Caco-2 (cell line): ENCODE measurements at regions not wholly inside any gene's neighbourhood (a gene's known extent, or its start where the extent isn't known, plus 50 kb on each side); places are given as distances from the start of the nearest gene placed in this dataset.
A peak's percentile ranks its signal among the peaks of the same experiment; 100 is the strongest.

ENCODE experiments used
- BruUV-seq: library from RNA; stranded (reverse); fragments of 400-500 nt; replicated peaks from 2 replicates; lab custom pipeline; 2021; lab: Mats Ljungman, UMichigan
- CTCF ChIA-PET: fragments of 300-600 bp; sonication (Branson Sonifier 250); formaldehyde crosslinking; loops from one replicate; lab custom pipeline; 2022; ENCODE audit warnings: antibody characterized with exemption; lab: Charles Lee
- POLR2A ChIA-PET: fragments of 300-600 bp; sonication (Branson Sonifier 250); formaldehyde crosslinking; loops from one replicate; lab custom pipeline; 2022; ENCODE audit warnings: antibody characterized with exemption; lab: Charles Lee
- DNase-seq, 2 experiments: peaks; one replicate each; pipeline versions ENCODE4 v3.0.0 to v3.0.0-alpha.2; 2020 to 2022
- H3K27me3 ChIP-seq: replicated peaks from 2 replicates; pipeline ENCODE4 v1.6.0; 2011; ENCODE audit warnings: low read length; ENCODE audit not compliant: control insufficient read depth, insufficient read depth
- H3K36me3 ChIP-seq: 2 replicates; pipeline ENCODE4 v1.5.1; 2011; ENCODE audit warnings: low read length; ENCODE audit not compliant: control insufficient read depth, insufficient read depth
- H3K4me1 ChIP-seq: fragments of 250-450 bp; sonication (Bioruptor Pico); 2 replicates; pipeline ENCODE4 v1.5.1; 2020; ENCODE audit warnings: mild to moderate bottlenecking
- H3K4me3 ChIP-seq: 2 replicates; pipeline ENCODE4 v1.5.1; 2011; ENCODE audit warnings: low read depth, mild to moderate bottlenecking, control low read depth, low read length
- H3K9me3 ChIP-seq: fragments of 250-450 bp; sonication (Bioruptor Pico); 2 replicates; pipeline ENCODE4 v1.5.1; 2020; ENCODE audit warnings: mild to moderate bottlenecking, moderate library complexity
- H3K27ac Mint-ChIP-seq: one replicate; pipeline ENCODE4 v1.8.0; 2022; ENCODE audit warnings: mixed read lengths; ENCODE audit not compliant: unreplicated experiment
- H3K27me3 Mint-ChIP-seq: one replicate; pipeline ENCODE4 v1.8.0; 2022; ENCODE audit warnings: mixed read lengths; ENCODE audit not compliant: insufficient read depth, unreplicated experiment
- H3K36me3 Mint-ChIP-seq: one replicate; pipeline ENCODE4 v1.8.0; 2022; ENCODE audit warnings: mild to moderate bottlenecking, mixed read lengths; ENCODE audit not compliant: insufficient read depth, unreplicated experiment
- H3K4me1 Mint-ChIP-seq: one replicate; pipeline ENCODE4 v1.8.0; 2022; ENCODE audit warnings: low read depth, mixed read lengths; ENCODE audit not compliant: unreplicated experiment
- H3K4me3 Mint-ChIP-seq: one replicate; pipeline ENCODE4 v1.8.0; 2022; ENCODE audit warnings: mild to moderate bottlenecking, moderate library complexity, mixed read lengths; ENCODE audit not compliant: unreplicated experiment
- H3K9me3 Mint-ChIP-seq: one replicate; pipeline ENCODE4 v1.8.0; 2022; ENCODE audit warnings: mixed read lengths; ENCODE audit not compliant: unreplicated experiment
- intact Hi-C: fragments of 100-400 bp; cut with micrococcal nuclease; formaldehyde crosslinking; loops from one replicate; pipeline ENCODE4 v1.10.0; 2022; ENCODE audit not compliant: unreplicated experiment
- TF ChIP-seq, protein P1 (sequence below), 2 experiments: fragments of 200-600 bp in 1 of 2; IDR thresholded peaks; 1 replicate in 1 of 2; 2 replicates in 1 of 2; pipeline versions ENCODE4 v1.5.1 to v1.8.0; 2011 to 2022; ENCODE audit warnings: antibody characterized with exemption in 1 of 2, control low read depth in 1 of 2, inconsistent platforms in 1 of 2, low read depth in 1 of 2, low read length in 1 of 2, mild to moderate bottlenecking in 1 of 2, moderate library complexity in 1 of 2; ENCODE audit not compliant: insufficient read depth in 1 of 2, severe bottlenecking in 1 of 2, unreplicated experiment in 1 of 2

DNA sequence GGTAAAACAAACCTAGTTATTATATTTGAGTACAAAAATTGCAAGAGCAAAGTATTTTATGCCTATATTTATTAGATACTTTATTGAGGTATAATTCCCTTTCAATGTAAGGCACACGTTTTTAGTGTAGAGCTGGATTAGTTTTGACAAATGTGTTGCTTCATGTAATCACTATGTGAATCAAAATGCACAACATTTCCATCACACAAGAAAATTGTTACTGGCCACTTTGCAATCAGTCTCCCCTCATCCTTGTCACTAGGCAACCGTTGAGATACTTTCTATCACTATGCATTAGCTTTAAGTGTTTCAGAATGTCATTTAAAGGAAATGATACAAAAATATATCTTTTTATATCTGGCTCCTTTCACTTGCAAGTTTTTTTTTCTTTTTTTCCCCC is 531.0 kb downstream of the CCER1 start:
- intact Hi-C loops = no loop called here
- Mint-ChIP-seq H3K4me1 (no peaks in the 10 kb centered on the region), H3K27ac (no peak overlapping the region), H3K27me3 (no peaks in the 10 kb centered on the region), H3K4me3 (no peak overlapping the region), H3K9me3 (no peaks in the 10 kb centered on the region), H3K36me3 (no peaks in the 10 kb centered on the region)
- Histone ChIP-seq H3K4me1 (no peaks in the 10 kb centered on the region), H3K27me3 (no peaks in the 10 kb centered on the region), H3K4me3 (no peak overlapping the region), H3K9me3 (no peaks in the 10 kb centered on the region), H3K36me3 (no peaks in the 10 kb centered on the region)
- ChIA-PET CTCF (no interaction called here), POLR2A (no interaction called here)
- no peak for DNase-seq
- TF ChIP-seq, protein P1, sequence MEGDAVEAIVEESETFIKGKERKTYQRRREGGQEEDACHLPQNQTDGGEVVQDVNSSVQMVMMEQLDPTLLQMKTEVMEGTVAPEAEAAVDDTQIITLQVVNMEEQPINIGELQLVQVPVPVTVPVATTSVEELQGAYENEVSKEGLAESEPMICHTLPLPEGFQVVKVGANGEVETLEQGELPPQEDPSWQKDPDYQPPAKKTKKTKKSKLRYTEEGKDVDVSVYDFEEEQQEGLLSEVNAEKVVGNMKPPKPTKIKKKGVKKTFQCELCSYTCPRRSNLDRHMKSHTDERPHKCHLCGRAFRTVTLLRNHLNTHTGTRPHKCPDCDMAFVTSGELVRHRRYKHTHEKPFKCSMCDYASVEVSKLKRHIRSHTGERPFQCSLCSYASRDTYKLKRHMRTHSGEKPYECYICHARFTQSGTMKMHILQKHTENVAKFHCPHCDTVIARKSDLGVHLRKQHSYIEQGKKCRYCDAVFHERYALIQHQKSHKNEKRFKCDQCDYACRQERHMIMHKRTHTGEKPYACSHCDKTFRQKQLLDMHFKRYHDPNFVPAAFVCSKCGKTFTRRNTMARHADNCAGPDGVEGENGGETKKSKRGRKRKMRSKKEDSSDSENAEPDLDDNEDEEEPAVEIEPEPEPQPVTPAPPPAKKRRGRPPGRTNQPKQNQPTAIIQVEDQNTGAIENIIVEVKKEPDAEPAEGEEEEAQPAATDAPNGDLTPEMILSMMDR (IDR thresholded peaks at IDR 0.05; ENCODE audit: insufficient read depth in 1 of 2, low read depth in 1 of 2, low read length in 1 of 2, severe bottlenecking in 1 of 2, unreplicated experiment in 1 of 2) = no peak
- BruUV-seq = no TSS peak

DNA sequence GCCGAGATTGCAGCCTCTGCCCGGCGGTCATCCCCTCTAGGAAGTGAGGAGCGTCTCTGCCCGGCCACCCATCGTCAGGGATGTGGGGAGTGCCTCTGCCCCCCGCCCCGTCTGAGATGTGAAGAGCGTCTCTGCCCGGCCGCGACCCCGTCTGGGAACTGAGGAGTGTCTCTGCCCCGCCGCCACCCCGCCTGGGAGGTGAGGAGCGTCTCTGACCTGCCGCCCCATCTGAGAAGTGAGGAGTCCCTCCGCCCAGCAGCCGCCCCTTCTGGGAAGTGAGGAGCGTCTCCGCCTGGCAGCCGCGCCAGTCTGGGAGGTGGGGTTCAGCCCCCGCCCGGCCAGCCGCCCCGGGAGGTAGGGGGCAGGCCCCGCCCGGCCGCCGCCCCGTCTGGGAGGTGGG is 544.0 kb downstream of the CCER1 start:
- no peaks in the 10 kb centered on the region for H3K27me3 ChIP-seq
- no peaks in the 10 kb centered on the region for H3K36me3 Mint-ChIP-seq
- H3K27me3 Mint-ChIP-seq = no peaks in the 10 kb centered on the region
- H3K4me1 ChIP-seq = no peaks in the 10 kb centered on the region
- ChIA-PET POLR2A (no interaction called here), CTCF (no interaction called here)
- peaks cover 7% of the 10 kb centered on the region for H3K4me1 Mint-ChIP-seq
- no peak for DNase-seq
- intact Hi-C loops = no loop called here
- no peak overlapping the region for H3K4me3 Mint-ChIP-seq
- no peaks in the 10 kb centered on the region for H3K36me3 ChIP-seq
- no peak overlapping the region for H3K27ac Mint-ChIP-seq
- no peak overlapping the region for H3K4me3 ChIP-seq
- no peaks in the 10 kb centered on the region for H3K9me3 ChIP-seq
- TF ChIP-seq, protein P1 (IDR thresholded peaks at IDR 0.05; ENCODE audit: insufficient read depth in 1 of 2, low read depth in 1 of 2, low read length in 1 of 2, severe bottlenecking in 1 of 2, unreplicated experiment in 1 of 2) = no peak
- H3K9me3 Mint-ChIP-seq = no peaks in the 10 kb centered on the region
- BruUV-seq = no TSS peak

DNA sequence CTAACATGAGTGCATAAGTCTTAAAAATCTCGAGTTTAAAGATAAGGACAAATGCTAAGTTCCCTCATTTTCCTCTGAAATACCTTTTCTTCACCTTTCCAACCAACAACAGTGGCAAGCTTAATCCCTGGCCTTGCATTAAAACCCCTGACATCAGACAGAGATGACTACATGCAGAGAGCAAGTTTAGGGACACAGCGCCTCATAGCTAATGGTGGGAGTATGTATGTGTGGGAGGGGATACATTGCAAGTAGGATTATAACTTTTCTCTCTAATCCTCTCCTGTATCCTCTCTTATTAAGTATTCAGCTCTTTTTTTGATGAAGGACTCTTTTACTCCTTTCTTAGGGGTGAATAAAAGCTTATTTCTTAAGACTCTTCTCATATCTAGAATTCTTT is 547.1 kb downstream of the CCER1 start:
- intact Hi-C loops = no loop called here
- no TSS peak for BruUV-seq
- ChIA-PET POLR2A (no interaction called here), CTCF (no interaction called here)
- H3K36me3 Mint-ChIP-seq = no peaks in the 10 kb centered on the region
- no peaks in the 10 kb centered on the region for H3K27me3 Mint-ChIP-seq
- Histone ChIP-seq H3K4me3 (no peak overlapping the region), H3K9me3 (no peaks in the 10 kb centered on the region), H3K27me3 (no peaks in the 10 kb centered on the region), H3K4me1 (no peaks in the 10 kb centered on the region), H3K36me3 (no peaks in the 10 kb centered on the region)
- no peak overlapping the region for H3K4me3 Mint-ChIP-seq
- TF ChIP-seq, protein P1 (IDR thresholded peaks at IDR 0.05; ENCODE audit: insufficient read depth in 1 of 2, low read depth in 1 of 2, low read length in 1 of 2, severe bottlenecking in 1 of 2, unreplicated experiment in 1 of 2) = peak in 1 of 2 experiments; percentile 14
- H3K4me1 Mint-ChIP-seq = no peaks in the 10 kb centered on the region
- H3K9me3 Mint-ChIP-seq = no peaks in the 10 kb centered on the region
- H3K27ac Mint-ChIP-seq = no peak overlapping the region
- no peak for DNase-seq
